GM21528 (cell line): ENCODE measurements at regions not wholly inside any gene's neighbourhood (a gene's known extent, or its start where the extent isn't known, plus 50 kb on each side); places are given as distances from the start of the nearest gene placed in this dataset.

Source experiments
- ATAC-seq: cut with Tn5 transposase; IDR thresholded peaks from one replicate; pipeline ENCODE4 v1.9.1; 2021; ENCODE audit warnings: mild to moderate bottlenecking, moderate library complexity; ENCODE audit not compliant: unreplicated experiment, low FRiP score

DNA sequence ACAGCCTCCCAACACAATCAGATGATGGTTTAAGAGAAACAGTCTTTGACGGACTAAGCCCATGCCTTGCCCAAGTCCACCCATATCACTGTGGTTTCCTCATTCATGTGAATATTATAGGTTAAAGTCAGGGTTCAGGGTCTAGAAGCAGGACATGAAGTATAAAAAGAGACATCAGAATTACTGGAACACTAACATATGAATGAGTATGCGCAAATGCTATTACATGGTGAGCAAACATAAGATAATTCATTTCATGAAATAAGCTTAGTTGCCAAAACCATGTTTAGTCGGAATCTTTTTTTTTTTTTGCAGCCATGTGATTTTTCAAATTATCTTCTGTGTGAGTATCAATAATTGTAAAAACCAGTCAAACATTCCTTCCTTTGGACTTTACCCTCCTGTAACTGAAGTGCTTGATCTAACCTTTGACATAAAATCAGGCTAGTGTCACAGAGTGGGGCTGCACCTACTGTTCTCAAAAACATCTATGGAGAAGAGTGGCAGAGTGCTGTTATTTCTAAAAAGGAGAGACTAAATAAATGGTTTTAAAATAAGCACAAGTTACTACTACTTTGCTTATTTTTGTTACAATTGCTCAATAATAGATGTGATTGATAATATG, 84.9 kb upstream of the NRIP1 start:
- no peak for ATAC-seq

DNA sequence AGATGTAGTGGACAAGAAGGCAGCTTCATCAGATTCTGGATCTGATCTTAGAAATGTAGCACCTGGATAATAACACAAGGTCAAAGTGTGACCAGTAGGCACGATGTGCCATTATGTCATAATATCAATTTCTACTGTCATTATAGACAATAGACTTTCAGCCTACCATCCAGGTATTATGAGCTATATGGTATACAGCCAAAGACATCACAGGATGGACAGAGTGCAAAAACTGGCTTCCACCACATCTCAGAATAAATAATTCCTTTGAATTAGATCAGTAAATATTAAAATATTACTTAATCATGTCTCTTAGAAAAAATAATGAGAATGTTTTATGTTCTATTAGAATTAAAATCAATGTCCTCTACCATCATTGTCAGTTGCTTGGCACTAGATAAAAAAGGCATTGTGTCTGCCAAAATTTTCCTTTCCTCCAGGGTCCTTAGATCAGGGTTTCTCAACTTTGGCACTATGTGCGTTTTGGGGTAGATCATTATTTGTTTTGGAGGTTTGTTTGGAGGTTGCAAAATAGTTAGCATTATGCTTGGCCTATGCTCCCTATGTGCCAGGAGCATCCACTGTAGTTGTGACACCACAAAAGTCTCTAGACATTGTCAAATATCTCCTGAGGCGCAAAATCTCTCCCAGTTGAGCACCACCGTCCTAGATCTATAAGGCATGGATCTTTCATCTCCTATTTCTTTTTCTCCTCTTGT, 86.7 kb upstream of the NRIP1 start:
- no peak for ATAC-seq

DNA sequence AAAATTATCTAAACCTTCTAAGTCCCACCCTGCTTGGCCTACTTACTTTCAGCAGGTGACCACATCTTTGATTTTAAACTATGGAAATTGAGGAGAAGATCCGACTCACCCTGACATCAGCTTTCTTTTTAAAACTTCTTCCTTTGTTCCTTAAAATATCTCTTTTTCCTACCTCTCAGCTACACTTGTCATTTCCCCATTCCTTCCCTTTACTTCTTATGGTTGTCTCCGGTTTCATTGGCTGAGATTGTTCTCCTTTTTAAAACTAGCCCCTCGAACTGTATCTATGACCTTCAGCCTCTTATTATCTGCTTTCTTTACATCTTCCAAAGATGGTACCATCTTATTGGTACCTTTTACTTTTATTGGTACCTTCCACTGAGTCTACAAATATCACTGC, 87.8 kb upstream of the NRIP1 start:
- ATAC-seq = no peak

DNA sequence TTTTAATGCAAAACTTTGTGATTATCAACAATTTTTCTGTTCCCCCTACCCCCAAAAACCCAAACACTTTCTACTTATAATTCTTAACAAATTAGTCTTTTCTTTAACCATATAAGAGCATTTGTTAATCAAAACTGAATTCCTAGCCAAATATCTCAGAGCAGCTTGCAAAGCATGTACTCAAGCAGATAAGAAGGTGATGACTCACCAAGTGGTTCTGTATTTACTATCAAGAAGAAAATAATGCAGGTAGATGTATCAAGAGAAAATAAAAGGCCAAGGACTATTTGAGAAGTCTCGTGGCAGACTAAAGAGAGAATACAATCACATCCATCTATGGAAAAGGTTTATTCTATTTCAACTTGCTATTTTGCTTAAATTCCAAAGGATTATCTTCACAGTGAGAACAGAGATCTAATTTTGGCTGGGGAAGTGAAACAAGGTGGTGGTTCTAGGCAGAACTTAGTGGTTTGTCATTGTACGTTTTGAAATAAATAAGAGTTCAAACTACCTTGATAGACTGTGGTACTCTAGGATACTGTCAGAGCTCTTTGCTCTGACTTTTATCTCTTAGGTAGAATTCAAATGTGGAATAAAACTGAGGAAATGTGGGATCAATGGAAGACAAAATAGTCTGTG, 94.7 kb upstream of the NRIP1 start:
- ATAC-seq = no peak

DNA sequence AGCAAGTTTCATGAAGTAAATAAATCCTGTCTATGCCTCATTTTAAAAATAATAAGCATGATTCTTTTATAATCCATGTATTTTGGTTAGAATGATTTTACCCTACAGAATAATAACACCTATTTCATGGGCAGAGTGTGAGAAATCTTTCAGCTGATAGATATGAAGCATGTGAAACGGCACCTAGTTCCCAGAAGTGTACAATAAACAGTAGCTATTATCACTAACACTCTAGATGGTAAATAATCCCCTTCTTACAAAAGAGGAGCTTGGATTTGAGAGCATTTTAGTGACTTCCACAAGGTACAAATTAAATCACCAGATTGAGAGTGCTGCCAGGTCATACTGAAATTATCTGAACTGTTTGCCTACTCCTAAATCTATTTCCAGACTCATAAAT, 95.3 kb upstream of the NRIP1 start:
- ATAC-seq = no peak

DNA sequence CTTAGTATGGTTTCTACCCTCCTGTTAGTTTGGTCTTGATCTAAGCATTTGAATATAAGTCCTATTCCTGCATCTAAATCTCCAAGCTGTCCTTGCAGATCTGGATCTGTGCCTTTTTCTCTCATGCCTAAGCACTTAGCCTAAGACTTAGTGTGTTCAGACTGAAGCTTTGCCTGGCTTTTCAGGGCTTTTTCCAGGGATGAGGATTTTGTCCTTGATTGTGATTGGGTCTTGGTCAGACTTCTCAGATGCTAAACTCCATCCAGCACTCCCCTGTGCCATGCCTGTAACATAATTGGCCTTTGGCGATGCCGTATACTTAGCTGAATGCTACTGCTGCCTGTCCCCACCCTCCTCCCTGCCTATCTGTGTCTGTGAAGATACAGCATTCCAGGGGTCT, 98.1 kb upstream of the NRIP1 start:
- no peak for ATAC-seq

DNA sequence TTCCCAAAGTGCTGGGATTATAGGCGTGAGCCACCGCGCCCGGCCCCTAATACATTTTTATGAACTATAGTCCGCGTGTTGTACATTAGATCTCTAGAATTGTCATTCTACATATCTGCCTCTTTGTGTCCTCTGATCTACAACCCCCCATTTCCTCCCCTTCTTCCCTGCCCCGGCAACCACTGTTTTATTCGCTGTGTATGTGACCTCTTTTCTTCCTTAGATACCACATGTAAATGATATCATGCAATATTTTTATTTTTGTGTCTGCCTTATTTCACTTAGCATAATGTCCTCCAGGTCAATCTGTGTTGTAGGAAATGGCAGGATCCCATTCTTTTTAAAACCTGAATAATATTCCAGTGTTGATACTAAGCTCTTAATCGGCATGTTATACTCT, 99.5 kb upstream of the NRIP1 start:
- no peak for ATAC-seq

DNA sequence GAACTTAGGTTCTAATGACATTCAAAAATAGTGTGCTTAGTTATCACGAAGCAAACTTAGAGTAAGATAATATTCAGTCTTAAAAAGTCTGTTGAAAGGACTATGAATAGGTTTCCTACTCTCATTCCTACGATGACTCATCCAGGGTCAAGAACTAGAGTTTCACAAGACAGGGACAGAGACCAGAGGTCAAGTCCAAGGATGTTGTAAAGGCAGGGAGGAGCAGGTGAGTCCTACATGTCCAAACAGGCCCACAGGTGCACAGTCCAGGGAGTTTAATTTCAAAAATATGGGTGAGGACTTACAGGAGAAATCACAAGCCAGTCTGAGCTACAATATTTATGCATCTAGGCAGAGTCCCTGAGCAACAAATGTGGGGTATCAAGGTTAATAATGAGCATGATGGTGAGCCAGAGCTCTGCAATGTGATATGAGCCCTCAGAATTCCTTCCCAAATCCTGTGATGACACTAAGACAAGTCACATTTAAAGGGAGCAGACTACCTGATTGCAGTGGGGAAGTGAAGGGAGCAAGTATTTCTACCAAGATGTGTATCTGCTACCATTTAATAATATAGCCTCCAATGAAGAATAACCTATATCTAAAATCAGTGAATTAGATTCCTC, 100.0 kb upstream of the NRIP1 start:
- ATAC-seq = no peak

DNA sequence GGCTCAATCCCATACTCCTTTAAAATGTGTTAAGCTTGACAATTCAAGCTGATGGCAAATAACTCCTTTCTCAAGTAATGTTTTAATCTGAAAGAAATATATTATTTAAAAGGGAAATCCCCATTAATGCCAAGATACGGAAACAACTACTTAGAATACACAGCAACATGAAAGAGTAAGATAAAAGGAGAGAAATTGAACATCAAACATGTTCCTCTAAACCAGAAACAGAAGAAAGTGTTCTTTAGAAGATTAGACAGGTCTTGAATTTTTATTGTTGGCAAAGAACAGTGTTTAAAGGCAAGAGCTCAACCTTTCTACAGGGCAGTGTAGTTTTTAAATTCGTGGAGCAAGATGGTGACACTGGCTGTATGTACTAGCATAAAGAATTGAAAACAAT, 105.8 kb upstream of the NRIP1 start:
- no peak for ATAC-seq

DNA sequence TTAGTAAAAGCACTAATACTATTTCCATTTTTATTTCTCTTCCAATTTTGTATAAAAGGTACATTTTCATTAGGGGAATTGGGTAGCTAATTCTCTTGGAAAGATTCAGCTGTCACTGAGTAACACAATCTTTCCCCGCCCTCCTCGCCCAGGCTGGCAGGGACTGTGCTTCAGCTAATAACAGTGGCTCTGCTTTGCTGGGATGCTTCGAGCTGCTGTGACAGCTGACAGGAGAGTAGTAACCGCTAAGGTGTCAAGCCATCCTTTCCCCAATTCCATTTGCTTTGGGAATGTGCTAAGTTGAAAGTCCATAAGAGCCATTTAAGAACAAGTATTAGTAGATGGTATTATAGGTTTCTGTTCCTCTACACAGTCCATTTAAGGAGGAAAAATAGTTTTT, 106.7 kb upstream of the NRIP1 start:
- no peak for ATAC-seq

DNA sequence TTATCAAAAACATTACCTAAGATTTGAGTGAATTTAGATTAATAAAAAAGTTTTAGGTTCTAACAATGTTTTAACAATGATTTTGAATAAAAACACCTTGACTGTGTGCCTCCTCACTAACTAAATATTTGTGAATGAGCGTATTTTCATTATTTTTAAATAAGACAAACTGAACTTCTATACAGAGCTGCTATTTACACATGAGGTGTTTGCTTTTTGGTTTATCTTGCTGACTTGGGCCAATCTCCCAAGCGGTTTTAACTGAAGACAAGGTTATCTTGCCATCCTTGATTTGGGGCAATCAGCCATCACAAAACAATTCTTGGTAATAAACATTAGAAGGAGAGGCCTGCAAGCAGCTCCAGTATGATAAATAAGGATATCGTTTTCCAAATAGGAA, 108.2 kb upstream of the NRIP1 start:
- ATAC-seq = no peak

DNA sequence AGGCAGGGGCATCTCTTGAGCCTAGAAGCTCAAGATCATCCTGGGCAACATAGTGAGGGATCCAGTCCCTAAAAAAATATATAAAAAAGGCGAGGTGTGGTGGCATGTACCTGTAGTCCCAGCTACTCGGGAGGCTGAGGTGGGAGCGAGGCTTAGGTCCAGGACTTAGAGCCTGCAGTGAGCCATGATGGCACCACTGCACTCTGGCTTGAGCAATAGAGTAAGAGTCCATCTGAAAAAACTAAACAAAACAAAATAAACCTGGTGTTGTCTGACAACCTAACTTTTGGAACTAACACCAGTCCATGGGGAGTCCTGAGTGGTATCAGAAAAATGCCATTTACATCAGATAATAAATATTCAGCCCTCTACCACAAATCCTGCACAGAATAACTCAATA, 110.1 kb upstream of the NRIP1 start:
- no peak for ATAC-seq

DNA sequence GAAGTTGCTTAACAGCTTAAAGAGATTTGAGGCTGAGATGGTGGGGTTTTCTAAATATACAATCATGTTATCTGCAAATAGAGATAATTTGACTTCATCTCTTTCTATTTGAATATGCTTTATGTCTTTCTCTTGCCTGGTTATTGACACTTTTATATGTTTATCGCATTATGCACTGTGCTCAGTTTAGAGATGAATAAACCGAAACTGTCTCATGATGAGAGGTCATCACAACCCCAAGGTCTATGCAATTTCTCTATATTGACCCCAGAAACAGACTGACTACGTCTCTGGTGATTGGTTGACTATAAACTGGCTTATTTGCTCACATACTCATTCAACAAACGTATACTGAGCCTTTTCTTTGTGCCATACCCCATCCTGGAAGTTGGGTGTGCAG, 117.9 kb upstream of the NRIP1 start:
- no peak for ATAC-seq

DNA sequence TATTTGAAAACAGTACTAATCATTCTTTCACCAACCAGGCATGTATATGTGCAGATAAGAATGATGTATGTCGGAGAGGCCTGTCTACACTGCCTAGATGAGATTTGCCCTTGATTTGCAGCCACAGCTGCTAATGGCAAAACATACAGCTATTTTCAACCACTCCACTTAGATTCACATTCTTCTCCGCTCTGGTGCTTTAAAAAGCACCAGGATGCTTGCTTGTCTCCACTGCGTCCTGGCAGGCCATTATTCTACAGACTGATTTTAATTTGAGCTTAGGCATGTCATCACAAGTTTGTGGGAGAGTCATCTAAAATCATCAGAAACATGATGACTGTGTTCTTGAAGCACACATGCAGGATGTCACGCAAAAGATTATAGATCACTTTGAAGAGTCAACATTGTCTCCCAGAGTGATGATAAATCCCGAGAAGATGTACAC, 119.0 kb upstream of the NRIP1 start:
- no peak for ATAC-seq

DNA sequence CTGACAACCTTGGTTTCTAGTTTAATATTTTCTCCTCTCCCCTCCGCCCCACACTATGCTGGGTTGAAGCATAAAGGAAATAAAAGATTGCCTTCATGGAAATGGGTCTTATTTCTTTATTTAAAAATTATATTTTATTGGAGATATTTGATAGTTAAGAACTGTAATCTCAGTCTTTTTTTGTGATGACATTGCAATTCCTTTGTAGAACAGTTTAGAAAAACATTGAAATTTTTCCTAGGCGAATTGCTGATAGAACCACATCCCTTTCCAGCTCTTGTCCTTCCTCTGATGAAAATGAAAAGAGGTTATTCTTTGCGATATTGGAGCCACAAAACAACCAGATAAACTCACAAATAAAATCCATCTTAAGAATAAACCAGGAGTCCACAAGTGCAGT, 125.6 kb upstream of the NRIP1 start:
- no peak for ATAC-seq

DNA sequence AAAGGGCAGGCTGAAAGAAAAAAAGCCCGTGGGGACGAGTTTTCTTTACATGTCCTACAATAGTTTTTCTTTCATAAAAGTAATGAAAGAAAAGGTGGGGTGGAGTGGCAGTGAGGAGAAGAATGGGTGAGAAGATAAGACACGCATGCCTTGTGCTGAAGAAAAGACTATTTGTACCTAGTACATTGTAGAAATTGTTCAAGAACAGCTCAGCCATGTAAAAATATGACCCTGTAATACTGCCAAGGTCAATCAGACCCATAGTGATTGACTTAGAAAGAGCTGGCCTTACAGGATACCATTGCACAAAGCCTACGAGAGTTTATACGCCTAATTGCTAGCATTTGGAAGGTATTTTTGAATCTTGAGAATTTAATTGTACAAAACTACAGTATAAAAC, 126.0 kb upstream of the NRIP1 start:
- no peak for ATAC-seq

DNA sequence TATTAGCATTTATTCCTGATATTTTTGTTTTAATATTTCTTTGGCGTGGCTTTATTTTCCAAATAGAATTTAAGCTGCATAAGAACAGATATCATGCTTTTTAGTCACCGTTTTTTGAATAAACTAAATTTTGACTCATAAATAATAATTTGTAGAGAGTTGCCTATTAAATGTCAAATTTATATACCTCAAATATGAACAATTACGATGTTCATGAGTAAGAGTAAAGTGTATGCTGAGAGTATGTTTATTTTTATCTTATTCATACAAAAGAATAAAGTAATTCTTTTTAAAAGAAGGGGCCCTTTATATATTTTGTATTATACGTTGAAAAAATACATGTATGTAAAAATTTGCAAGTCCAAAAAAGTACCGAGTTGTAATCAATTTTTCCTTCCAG, 126.5 kb upstream of the NRIP1 start:
- no peak for ATAC-seq

DNA sequence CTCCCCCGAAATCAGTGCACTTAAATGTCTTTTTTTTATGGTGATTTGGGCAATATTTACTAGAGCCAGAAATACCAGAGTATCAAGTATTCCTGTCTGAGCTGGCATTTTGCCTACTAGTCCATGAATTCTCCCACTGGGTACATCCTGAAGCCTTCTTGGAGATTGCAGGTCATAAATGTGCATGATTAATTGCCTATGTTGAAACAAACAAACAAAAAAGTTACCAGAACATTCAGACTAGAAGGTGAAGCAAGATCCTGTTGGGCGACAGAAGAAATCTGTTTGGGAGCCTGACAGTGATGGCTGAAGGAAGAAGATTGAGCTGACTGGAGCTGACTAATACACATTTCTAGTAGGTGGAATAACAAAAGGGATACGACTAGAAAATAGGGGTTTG, 127.4 kb upstream of the NRIP1 start:
- ATAC-seq = no peak

DNA sequence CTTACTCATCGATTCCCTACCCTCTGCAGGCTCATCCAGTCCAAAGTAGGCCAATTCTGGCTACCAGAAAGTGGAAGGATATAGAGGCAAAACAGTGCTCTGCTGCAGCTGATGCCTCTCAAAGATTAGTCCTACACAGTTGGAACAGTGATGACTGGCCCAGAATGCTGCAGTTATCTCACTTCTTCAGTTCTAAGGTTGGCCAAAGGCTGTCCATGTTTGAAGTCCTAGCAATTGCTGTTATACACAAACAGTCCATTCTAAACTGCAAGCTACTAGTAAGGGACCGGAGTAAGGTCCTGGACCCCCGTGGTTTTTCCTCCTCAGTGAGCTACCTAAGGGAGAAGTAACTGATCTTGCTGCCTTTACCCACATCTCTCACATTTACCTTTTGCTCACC, 129.1 kb upstream of the NRIP1 start:
- ATAC-seq = no peak

DNA sequence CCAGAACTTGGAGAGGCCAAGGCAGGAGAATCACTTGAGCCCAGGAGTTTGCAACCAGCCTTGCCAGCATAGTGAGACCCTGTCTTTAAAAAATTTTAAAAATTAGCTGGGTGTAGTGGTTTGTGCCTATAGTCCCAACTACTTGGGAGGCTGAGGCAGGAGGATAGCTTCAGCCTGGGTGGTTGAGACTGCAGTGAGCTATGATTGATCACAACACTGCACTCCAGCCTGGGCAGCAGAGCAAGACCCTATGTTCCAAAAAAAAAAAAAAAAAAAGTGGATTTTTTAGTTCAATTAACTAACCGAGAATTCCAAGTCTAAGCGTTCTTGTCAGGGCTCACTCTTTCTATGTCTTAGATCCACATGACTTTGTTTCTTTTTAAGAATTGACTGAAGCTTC, 130.3 kb upstream of the NRIP1 start:
- no peak for ATAC-seq

DNA sequence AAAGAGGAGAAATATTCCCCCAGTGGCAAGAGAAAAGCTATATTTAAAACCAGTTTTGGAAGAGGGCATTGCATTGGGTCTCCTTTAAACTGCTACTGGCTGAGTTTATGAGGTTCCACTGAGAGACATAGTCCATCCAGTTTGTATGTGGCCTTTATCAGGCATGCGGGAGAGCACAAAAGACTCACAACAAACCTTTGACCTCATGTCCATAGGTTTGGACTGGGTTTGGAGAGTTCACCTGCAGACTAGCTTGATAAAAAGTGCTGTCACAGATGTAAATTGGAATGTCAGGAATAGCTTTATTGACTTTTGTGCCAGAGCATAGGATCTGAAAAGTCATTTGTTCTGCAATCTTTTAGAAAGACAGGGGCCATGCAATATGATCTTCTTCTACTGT, 131.0 kb upstream of the NRIP1 start:
- ATAC-seq = no peak

DNA sequence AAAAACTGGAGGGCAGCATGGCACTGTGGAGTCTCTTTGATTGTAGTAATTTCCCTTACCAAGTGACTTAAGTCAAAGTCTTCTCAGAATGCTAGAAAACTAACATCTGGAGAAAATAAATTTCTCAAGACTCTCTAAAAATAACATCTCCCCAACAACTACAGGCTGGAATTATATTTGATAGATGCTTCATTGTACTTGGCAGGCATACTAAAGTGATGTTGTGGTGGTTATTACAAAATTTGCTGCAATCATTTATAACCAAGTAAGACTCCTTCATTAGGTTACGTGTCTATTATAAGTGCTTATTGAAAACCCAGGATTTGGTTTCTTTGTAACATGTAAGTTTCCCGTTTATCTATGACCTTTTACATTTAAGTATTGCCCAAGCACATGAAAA, 132.9 kb upstream of the NRIP1 start:
- ATAC-seq = no peak
